Body of pancreas (tissue), 4 donors: ENCODE measurements at regions not wholly inside any gene's neighbourhood (a gene's known extent, or its start where the extent isn't known, plus 50 kb on each side); places are given as distances from the start of the nearest gene placed in this dataset.

Source experiments
- POLR2A ChIP-seq, 3 donors: fragments of 450-650 bp; IDR thresholded peaks; one replicate each; pipeline ENCODE4 v1.6.1; 2016; ENCODE audit warnings: antibody characterized with exemption in 3 of 3, mild to moderate bottlenecking in 2 of 3
- TF ChIP-seq, protein P1 (sequence below), 7 experiments: fragments of 450-650 bp in 4 of 7; fragments of 200-600 bp in 3 of 7; sonication (generic) in 3 of 7; IDR thresholded peaks; one replicate each; pipeline ENCODE4 v1.5.1; 2016 to 2019; ENCODE audit warnings: antibody characterized with exemption in 7 of 7

DNA sequence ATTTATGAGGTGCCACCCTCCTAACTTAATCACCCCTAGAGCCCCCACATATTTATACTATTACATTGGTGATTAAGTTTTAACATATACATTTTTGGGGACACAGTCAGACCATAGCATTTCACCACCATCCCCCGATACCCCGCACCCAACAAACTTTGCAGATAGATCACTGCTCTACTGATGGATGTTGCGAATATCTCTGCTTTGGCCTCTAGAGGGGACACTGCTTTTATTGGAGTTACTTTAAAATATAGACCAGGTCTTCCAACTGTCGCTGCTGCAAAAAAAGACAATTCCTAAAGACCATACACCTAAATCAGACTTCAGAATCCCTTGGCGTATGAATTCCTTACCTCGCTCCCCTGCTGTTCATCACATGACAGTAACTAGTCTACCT lies 115.8 kb upstream of the FSHR start:
- TF ChIP-seq, protein P1, sequence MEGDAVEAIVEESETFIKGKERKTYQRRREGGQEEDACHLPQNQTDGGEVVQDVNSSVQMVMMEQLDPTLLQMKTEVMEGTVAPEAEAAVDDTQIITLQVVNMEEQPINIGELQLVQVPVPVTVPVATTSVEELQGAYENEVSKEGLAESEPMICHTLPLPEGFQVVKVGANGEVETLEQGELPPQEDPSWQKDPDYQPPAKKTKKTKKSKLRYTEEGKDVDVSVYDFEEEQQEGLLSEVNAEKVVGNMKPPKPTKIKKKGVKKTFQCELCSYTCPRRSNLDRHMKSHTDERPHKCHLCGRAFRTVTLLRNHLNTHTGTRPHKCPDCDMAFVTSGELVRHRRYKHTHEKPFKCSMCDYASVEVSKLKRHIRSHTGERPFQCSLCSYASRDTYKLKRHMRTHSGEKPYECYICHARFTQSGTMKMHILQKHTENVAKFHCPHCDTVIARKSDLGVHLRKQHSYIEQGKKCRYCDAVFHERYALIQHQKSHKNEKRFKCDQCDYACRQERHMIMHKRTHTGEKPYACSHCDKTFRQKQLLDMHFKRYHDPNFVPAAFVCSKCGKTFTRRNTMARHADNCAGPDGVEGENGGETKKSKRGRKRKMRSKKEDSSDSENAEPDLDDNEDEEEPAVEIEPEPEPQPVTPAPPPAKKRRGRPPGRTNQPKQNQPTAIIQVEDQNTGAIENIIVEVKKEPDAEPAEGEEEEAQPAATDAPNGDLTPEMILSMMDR (IDR thresholded peaks at IDR 0.05): no peak
- TF ChIP-seq POLR2A (IDR thresholded peaks at IDR 0.05): no peak
